K562 (cell line): ENCODE measurements at regions not wholly inside any gene's neighbourhood (a gene's known extent, or its start where the extent isn't known, plus 50 kb on each side); places are given as distances from the start of the nearest gene placed in this dataset.

Source experiments
- ATAC-seq: fragments of 200-7000 bp; cut with Tn5 transposase; 3 replicates; pipeline ENCODE4 v1.9.1; 2020; ENCODE audit warnings: moderate library complexity
- BruUV-seq: library from RNA; stranded (reverse); fragments of 400-500 nt; replicated peaks from 2 replicates; lab custom pipeline; 2021; lab: Mats Ljungman, UMichigan
- CTCF ChIA-PET: fragments of 300-600 bp; formaldehyde crosslinking; extraction: SDS; loops from one replicate; lab custom pipeline; 2021; ENCODE audit warnings: low intra/inter-chr PET ratio; lab: Yijun Ruan, JAX
- POLR2A ChIA-PET: fragments of 300-600, 350-650 bp; sonication (Branson Sonifier 250); formaldehyde crosslinking; extraction: SDS; loops from one replicate; lab custom pipeline; 2021; ENCODE audit warnings: antibody characterized with exemption, inconsistent platforms; lab: Yijun Ruan, JAX
- DNase-seq, 4 experiments: peaks; one replicate each; pipeline versions ENCODE4 v3.0.0 to v3.0.0-alpha.2; 2011 to 2018; ENCODE audit warnings: low spot score in 3 of 4, mixed read lengths in 3 of 4; ENCODE audit errors: extremely low read depth in 1 of 4
- FAIRE-seq: peaks from 2 replicates; lab custom pipeline; 2011; peaks lifted over from hg19 to GRCh38; lab: Jason Lieb, UNC
- H2AFZ ChIP-seq: 2 replicates; pipeline ENCODE4 v1.6.0; 2011; ENCODE audit warnings: low read depth, low read length, control low read depth, inconsistent platforms
- H3K27ac ChIP-seq: fragments of 200-600 bp; 3 replicates; pipeline ENCODE4 v1.8.0; 2011; ENCODE audit warnings: low read depth, mild to moderate bottlenecking, control low read depth, inconsistent platforms, low read length, moderate library complexity, mixed read lengths; ENCODE audit errors: extremely low read depth
- H3K27me3 ChIP-seq, 2 experiments: fragments of 300-600 bp in 1 of 2; 2 replicates in 1 of 2; 3 replicates in 1 of 2; pipeline versions ENCODE4 v1.6.0 to v1.8.0; 2011; ENCODE audit warnings: inconsistent platforms in 2 of 2, low read length in 2 of 2, mild to moderate bottlenecking in 1 of 2, mixed read lengths in 1 of 2, moderate library complexity in 1 of 2; ENCODE audit not compliant: control insufficient read depth in 2 of 2, insufficient read depth in 2 of 2
- H3K36me3 ChIP-seq: fragments of 300-600 bp; 3 replicates; pipeline ENCODE4 v1.8.0; 2011; ENCODE audit warnings: mild to moderate bottlenecking, low read length, inconsistent platforms; ENCODE audit not compliant: control insufficient read depth, insufficient read depth
- H3K4me1 ChIP-seq, 2 experiments: fragments of 200-600 bp in 1 of 2; replicated peaks in 1 of 2; 2 replicates in 1 of 2; 3 replicates in 1 of 2; pipeline versions ENCODE4 v1.5.1 to v1.8.0; 2011; ENCODE audit warnings: inconsistent platforms in 2 of 2, low read length in 2 of 2, mild to moderate bottlenecking in 1 of 2, mixed read lengths in 1 of 2, moderate library complexity in 1 of 2; ENCODE audit not compliant: control insufficient read depth in 2 of 2, insufficient read depth in 2 of 2
- H3K4me2 ChIP-seq: 2 replicates; pipeline ENCODE4 v1.6.1; 2011; ENCODE audit warnings: low read length, control low read depth, inconsistent platforms, mixed read lengths; ENCODE audit not compliant: insufficient read depth
- H3K4me3 ChIP-seq: fragments of 200-600 bp; sonication (generic), shearing (Covaris generic); 2 replicates; pipeline ENCODE4 v1.5.1; 2016; ENCODE audit warnings: control low read depth, inconsistent platforms
- H3K79me2 ChIP-seq: fragments of 200-600 bp; 3 replicates; pipeline ENCODE4 v1.8.0; 2011; ENCODE audit warnings: low read length, inconsistent platforms; ENCODE audit not compliant: control insufficient read depth, insufficient read depth
- H3K9ac ChIP-seq, 2 experiments: 2 replicates each; pipeline versions ENCODE4 v1.6.0 to v1.6.1; 2011; ENCODE audit warnings: low read depth in 2 of 2, low read length in 2 of 2, control low read depth in 1 of 2, inconsistent platforms in 1 of 2, mild to moderate bottlenecking in 1 of 2, mixed read lengths in 1 of 2; ENCODE audit not compliant: insufficient read depth in 1 of 2
- H3K9me1 ChIP-seq: one replicate; pipeline ENCODE4 v1.6.0; 2011; ENCODE audit warnings: inconsistent platforms, mild to moderate bottlenecking, low read length, moderate library complexity; ENCODE audit not compliant: control insufficient read depth, insufficient read depth
- H3K9me3 ChIP-seq: replicated peaks from 2 replicates; pipeline ENCODE4 v1.5.1; 2011; ENCODE audit warnings: low read depth, low read length, inconsistent platforms; ENCODE audit not compliant: control insufficient read depth, insufficient read depth
- H4K20me1 ChIP-seq: replicated peaks from 2 replicates; pipeline ENCODE4 v1.6.1; 2011; ENCODE audit warnings: low read length, inconsistent platforms, mixed read lengths; ENCODE audit not compliant: control insufficient read depth, insufficient read depth
- BACH1 ChIP-seq: fragments of 200-800 bp; sonication (Bioruptor generic); IDR thresholded peaks from 2 replicates; pipeline ENCODE4 v1.6.1; 2016; ENCODE audit warnings: missing genetic modification characterization, missing compliant biosample characterization
- CAMTA2 ChIP-seq: fragments of 250-450 bp; sonication (Bioruptor Pico); conservative IDR thresholded peaks from 2 replicates; pipeline ENCODE4 v1.5.1; 2022
- FOXA1 ChIP-seq: fragments of 450-650 bp; IDR thresholded peaks from 2 replicates; pipeline ENCODE4 v1.6.1; 2016; ENCODE audit warnings: mild to moderate bottlenecking, borderline replicate concordance
- KLF1 ChIP-seq: fragments of 450-650 bp; IDR thresholded peaks from 2 replicates; pipeline ENCODE4 v1.6.1; 2016; ENCODE audit warnings: missing genetic modification characterization, missing compliant biosample characterization
- MITF ChIP-seq: IDR thresholded peaks from 2 replicates; pipeline ENCODE4 v1.6.1; 2014; ENCODE audit warnings: antibody characterized with exemption
- NR4A1 ChIP-seq, 2 experiments: fragments of 250-450 bp in 1 of 2; fragments of 450-650 bp in 1 of 2; sonication (Bioruptor Pico) in 1 of 2; IDR thresholded peaks; 2 replicates each; pipeline versions ENCODE4 v1.4.0 to v1.6.1; 2016 to 2020; ENCODE audit warnings: mild to moderate bottlenecking in 2 of 2, missing compliant biosample characterization in 1 of 2, missing genetic modification characterization in 1 of 2, moderate library complexity in 1 of 2
- POLR3G ChIP-seq: IDR thresholded peaks from 2 replicates; pipeline ENCODE4 v1.6.1; 2011; ENCODE audit not compliant: insufficient read length, insufficient replicate concordance; ENCODE audit errors: extremely low read depth
- RBM22 ChIP-seq: fragments of 200-400 bp; formaldehyde crosslinking; IDR thresholded peaks from 2 replicates; pipeline ENCODE4 v1.6.1; 2018; ENCODE audit warnings: low read length, low read depth; ENCODE audit not compliant: poor library complexity, severe bottlenecking
- SMARCB1 ChIP-seq: IDR thresholded peaks from 2 replicates; pipeline ENCODE4 v1.6.1; 2011; ENCODE audit warnings: improper control_type of control experiment, low read depth; ENCODE audit not compliant: insufficient read length
- YBX1 ChIP-seq: fragments of 450-650 bp; IDR thresholded peaks from 2 replicates; pipeline ENCODE4 v1.7.1; 2016; ENCODE audit warnings: mild to moderate bottlenecking
- ZFP30 ChIP-seq: fragments of 250-450 bp; sonication (Bioruptor Pico); IDR thresholded peaks from 2 replicates; pipeline ENCODE4 v1.8.0; 2022; ENCODE audit warnings: moderate library complexity, mild to moderate bottlenecking, inconsistent platforms, borderline replicate concordance
- ZNF217 ChIP-seq: sonication (generic); formaldehyde crosslinking; IDR thresholded peaks from 2 replicates; pipeline ENCODE4 v1.8.0; 2022; ENCODE audit warnings: mild to moderate bottlenecking, missing genetic modification reagents
- ZNF695 ChIP-seq: fragments of 450-650 bp; formaldehyde crosslinking; IDR thresholded peaks from 2 replicates; pipeline ENCODE4 v1.4.0; 2020; ENCODE audit warnings: mild to moderate bottlenecking, moderate library complexity
- ZNF717 ChIP-seq: fragments of 250-450 bp; sonication (Bioruptor Pico); IDR thresholded peaks from 2 replicates; pipeline ENCODE4 v1.5.0; 2021
- WGBS: fragments of 100-300 bp; shearing (Covaris generic); methylation state at CpG from one replicate; pipeline ENCODE4 v1.1.6; 2016; ENCODE audit warnings: low coverage, mixed read lengths; ENCODE audit not compliant: insufficient coverage; ENCODE audit errors: missing lambda C conversion rate; 5-methylcytosine and 5-hydroxymethylcytosine counted together
- in situ Hi-C: fragments of 300-500 bp; cut with MboI; formaldehyde crosslinking; loops from 4 replicates; pipeline ENCODE4 v1.15.0; 2018; ENCODE audit warnings: inconsistent platforms, mixed read lengths
- intact Hi-C: fragments of 100-400 bp; cut with micrococcal nuclease; formaldehyde crosslinking; loops from 2 replicates; pipeline ENCODE4 v1.14.2; 2022

- Histone ChIP-seq H3K9me3 (no peaks in the 10 kb centered on the region), H3K9ac (no peak overlapping the region), H3K79me2 (no peaks in the 10 kb centered on the region), H3K4me3 (no peak overlapping the region), H3K4me1 (no peaks in the 10 kb centered on the region), H3K36me3 (no peaks in the 10 kb centered on the region), H3K4me2 (no peak overlapping the region), H4K20me1 (no peaks in the 10 kb centered on the region), H3K27me3 (no peaks in the 10 kb centered on the region), H2AFZ (no peak overlapping the region), H3K9me1 (no peaks in the 10 kb centered on the region), H3K27ac (no peak overlapping the region)
- POLR2A ChIA-PET = no interaction called here
- DNase-seq (no peak), ATAC-seq (no peak), FAIRE-seq (no peak)
- CTCF ChIA-PET = no interaction called here
- in situ Hi-C loops = no loop called here
- BruUV-seq = no TSS peak
- 0% methylated on average over 1 of the region's 1 CpG for WGBS
- intact Hi-C loops = no loop called here
- TF ChIP-seq BACH1 (tag) (no peak), MITF (no peak), SMARCB1 (no peak), ZNF695 (CRISPR knock-in tag) (no peak), ZNF717 (no peak), CAMTA2 (CRISPR knock-in tag) (no peak), FOXA1 (no peak), ZNF217 (CRISPR knock-in tag) (no peak), NR4A1 (CRISPR knock-in tag; IDR thresholded peaks at IDR 0.05) (no peak), NR4A1 (tag; IDR thresholded peaks at IDR 0.05) (no peak), POLR3G (no peak), KLF1 (tag) (no peak), YBX1 (no peak), ZFP30 (CRISPR knock-in tag) (no peak), RBM22 (no peak)
These were observed 126.4 kb upstream of the SLC10A2 start for GRCh38 chr13:103192511-103193135.
